Tibial nerve (tissue), 4 donors: ENCODE measurements at regions not wholly inside any gene's neighbourhood (a gene's known extent, or its start where the extent isn't known, plus 50 kb on each side); places are given as distances from the start of the nearest gene placed in this dataset.

Experiments
- EP300 ChIP-seq, 2 donors: sonication (generic); formaldehyde crosslinking; IDR thresholded peaks; one replicate each; pipeline ENCODE4 v1.6.1; 2017; ENCODE audit warnings: antibody characterized with exemption in 2 of 2, mild to moderate bottlenecking in 1 of 2
- POLR2A ChIP-seq, 2 donors: fragments of 450-650 bp; IDR thresholded peaks; one replicate each; pipeline ENCODE4 v1.6.1; 2017; ENCODE audit warnings: antibody characterized with exemption in 2 of 2, mild to moderate bottlenecking in 2 of 2, moderate library complexity in 2 of 2
- TF ChIP-seq, protein P1 (sequence below), 5 experiments: fragments of 200-600 bp in 3 of 5; fragments of 450-650 bp in 2 of 5; sonication (generic) in 3 of 5; IDR thresholded peaks; one replicate each; pipeline ENCODE4 v1.5.1; 2016 to 2019; ENCODE audit warnings: antibody characterized with exemption in 5 of 5, mild to moderate bottlenecking in 3 of 5, moderate library complexity in 2 of 5

DNA sequence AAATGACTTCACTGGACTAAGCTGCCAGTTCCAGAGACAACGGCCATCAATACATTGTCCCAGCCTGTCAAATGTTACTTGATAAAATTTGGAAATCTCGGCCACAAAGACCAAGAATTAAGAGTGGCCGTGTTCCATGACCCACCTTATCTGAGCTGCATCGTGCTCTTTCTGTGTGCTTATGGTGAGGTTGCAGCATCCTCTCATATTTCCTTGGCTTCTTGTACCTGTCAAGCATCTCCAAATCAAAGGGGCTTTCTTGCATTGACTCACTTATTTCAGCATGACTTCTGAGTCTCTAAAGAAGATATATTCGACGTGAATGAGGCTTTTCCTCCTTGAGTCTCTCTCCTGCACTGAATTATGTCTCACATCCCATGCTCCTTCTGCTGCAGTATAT is 421.7 kb downstream of the MCTP2 start:
- TF ChIP-seq, protein P1, sequence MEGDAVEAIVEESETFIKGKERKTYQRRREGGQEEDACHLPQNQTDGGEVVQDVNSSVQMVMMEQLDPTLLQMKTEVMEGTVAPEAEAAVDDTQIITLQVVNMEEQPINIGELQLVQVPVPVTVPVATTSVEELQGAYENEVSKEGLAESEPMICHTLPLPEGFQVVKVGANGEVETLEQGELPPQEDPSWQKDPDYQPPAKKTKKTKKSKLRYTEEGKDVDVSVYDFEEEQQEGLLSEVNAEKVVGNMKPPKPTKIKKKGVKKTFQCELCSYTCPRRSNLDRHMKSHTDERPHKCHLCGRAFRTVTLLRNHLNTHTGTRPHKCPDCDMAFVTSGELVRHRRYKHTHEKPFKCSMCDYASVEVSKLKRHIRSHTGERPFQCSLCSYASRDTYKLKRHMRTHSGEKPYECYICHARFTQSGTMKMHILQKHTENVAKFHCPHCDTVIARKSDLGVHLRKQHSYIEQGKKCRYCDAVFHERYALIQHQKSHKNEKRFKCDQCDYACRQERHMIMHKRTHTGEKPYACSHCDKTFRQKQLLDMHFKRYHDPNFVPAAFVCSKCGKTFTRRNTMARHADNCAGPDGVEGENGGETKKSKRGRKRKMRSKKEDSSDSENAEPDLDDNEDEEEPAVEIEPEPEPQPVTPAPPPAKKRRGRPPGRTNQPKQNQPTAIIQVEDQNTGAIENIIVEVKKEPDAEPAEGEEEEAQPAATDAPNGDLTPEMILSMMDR (IDR thresholded peaks at IDR 0.05), result no peak
- no peak for TF ChIP-seq POLR2A (IDR thresholded peaks at IDR 0.05)
- TF ChIP-seq EP300 (IDR thresholded peaks at IDR 0.05), result no peak
